ENCODE measurements at regions not wholly inside any gene's neighbourhood (a gene's known extent, or its start where the extent isn't known, plus 50 kb on each side); places are given as distances from the start of the nearest gene placed in this dataset.

DNA sequence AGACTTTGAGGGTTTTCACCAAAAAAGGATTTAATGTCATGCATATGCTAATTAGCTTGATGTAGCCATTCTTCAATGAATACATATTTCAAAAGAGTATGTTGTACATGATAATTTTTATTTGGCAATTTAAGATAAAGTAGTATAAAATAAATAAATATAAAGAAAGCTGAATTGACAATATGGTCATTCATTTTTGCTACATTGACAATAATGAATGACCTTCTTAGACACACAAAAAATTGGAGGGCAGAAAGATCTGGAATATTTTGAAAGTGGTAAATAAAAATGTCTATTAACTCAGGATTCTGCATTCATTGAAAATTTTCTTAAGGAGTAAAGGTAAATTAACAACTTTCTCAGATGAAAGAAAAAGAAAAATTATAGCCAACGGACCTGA lies 324.8 kb upstream of the FTMT start:
- H3K4me3 ChIP-seq (ENCODE audit: low read depth, low read length), result no peak overlapping the region
- H3K36me3 ChIP-seq (ENCODE audit: control insufficient read depth in 2 of 2, insufficient read depth in 1 of 2, low read length in 2 of 2), result no peaks in the 10 kb centered on the region
- H3K4me1 ChIP-seq (ENCODE audit: control insufficient read depth, insufficient read depth, low read length), result no peaks in the 10 kb centered on the region
- POLR2A ChIA-PET, result no interaction called here
- H3K27ac ChIP-seq (ENCODE audit: extremely low read depth, low read depth, low read length), result no peak overlapping the region
- no peak for TF ChIP-seq ZFP69B (tag by site-specific recombination; IDR thresholded peaks at IDR 0.05)
- TF ChIP-seq, protein P1, sequence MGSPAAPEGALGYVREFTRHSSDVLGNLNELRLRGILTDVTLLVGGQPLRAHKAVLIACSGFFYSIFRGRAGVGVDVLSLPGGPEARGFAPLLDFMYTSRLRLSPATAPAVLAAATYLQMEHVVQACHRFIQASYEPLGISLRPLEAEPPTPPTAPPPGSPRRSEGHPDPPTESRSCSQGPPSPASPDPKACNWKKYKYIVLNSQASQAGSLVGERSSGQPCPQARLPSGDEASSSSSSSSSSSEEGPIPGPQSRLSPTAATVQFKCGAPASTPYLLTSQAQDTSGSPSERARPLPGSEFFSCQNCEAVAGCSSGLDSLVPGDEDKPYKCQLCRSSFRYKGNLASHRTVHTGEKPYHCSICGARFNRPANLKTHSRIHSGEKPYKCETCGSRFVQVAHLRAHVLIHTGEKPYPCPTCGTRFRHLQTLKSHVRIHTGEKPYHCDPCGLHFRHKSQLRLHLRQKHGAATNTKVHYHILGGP (tag by site-specific recombination; IDR thresholded peaks at IDR 0.05), result no peak
- no peak for TF ChIP-seq ZNF184 (tag by site-specific recombination; IDR thresholded peaks at IDR 0.05)
- TF ChIP-seq ZNF423 (tag by site-specific recombination; IDR thresholded peaks at IDR 0.05), result no peak
- no peak for TF ChIP-seq ZNF24 (tag by site-specific recombination; IDR thresholded peaks at IDR 0.05)
- TF ChIP-seq ZNF777 (tag by site-specific recombination; IDR thresholded peaks at IDR 0.05; ENCODE audit: borderline replicate concordance), result no peak
- no peak for TF ChIP-seq GLI4 (tag by site-specific recombination; IDR thresholded peaks at IDR 0.05)
- TF ChIP-seq ZNF19 (tag by site-specific recombination; IDR thresholded peaks at IDR 0.05; ENCODE audit: low read depth), result no peak
- no peak for TF ChIP-seq ZNF48 (tag by site-specific recombination; IDR thresholded peaks at IDR 0.05)
- no peak for TF ChIP-seq SP7 (tag by site-specific recombination; IDR thresholded peaks at IDR 0.05)
- TF ChIP-seq ZSCAN23 (tag by site-specific recombination; IDR thresholded peaks at IDR 0.05), result no peak
- no peak for TF ChIP-seq ZNF433 (tag by site-specific recombination; IDR thresholded peaks at IDR 0.05; ENCODE audit: low read depth)
- TF ChIP-seq, protein P2, sequence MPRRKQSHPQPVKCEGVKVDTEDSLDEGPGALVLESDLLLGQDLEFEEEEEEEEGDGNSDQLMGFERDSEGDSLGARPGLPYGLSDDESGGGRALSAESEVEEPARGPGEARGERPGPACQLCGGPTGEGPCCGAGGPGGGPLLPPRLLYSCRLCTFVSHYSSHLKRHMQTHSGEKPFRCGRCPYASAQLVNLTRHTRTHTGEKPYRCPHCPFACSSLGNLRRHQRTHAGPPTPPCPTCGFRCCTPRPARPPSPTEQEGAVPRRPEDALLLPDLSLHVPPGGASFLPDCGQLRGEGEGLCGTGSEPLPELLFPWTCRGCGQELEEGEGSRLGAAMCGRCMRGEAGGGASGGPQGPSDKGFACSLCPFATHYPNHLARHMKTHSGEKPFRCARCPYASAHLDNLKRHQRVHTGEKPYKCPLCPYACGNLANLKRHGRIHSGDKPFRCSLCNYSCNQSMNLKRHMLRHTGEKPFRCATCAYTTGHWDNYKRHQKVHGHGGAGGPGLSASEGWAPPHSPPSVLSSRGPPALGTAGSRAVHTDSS (tag by site-specific recombination; IDR thresholded peaks at IDR 0.05), result no peak
- TF ChIP-seq ZBTB1 (tag by site-specific recombination; IDR thresholded peaks at IDR 0.05), result no peak
- no peak for TF ChIP-seq ZBTB21 (tag by site-specific recombination; IDR thresholded peaks at IDR 0.05)
- no peak for TF ChIP-seq YY2 (tag by site-specific recombination; IDR thresholded peaks at IDR 0.05)
- no peak for TF ChIP-seq ZNF391 (tag by site-specific recombination; IDR thresholded peaks at IDR 0.05; ENCODE audit: borderline replicate concordance, low read depth)
- TF ChIP-seq, protein P3, sequence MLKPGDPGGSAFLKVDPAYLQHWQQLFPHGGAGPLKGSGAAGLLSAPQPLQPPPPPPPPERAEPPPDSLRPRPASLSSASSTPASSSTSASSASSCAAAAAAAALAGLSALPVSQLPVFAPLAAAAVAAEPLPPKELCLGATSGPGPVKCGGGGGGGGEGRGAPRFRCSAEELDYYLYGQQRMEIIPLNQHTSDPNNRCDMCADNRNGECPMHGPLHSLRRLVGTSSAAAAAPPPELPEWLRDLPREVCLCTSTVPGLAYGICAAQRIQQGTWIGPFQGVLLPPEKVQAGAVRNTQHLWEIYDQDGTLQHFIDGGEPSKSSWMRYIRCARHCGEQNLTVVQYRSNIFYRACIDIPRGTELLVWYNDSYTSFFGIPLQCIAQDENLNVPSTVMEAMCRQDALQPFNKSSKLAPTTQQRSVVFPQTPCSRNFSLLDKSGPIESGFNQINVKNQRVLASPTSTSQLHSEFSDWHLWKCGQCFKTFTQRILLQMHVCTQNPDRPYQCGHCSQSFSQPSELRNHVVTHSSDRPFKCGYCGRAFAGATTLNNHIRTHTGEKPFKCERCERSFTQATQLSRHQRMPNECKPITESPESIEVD (tag by site-specific recombination; IDR thresholded peaks at IDR 0.05), result no peak
- no peak for TF ChIP-seq ZNF747 (tag by site-specific recombination; IDR thresholded peaks at IDR 0.05)
- TF ChIP-seq ZNF670 (tag by site-specific recombination; IDR thresholded peaks at IDR 0.05; ENCODE audit: low read depth), result no peak
- H3K9me3 ChIP-seq (ENCODE audit: control insufficient read depth, insufficient read depth, low read depth, low read length), result no peaks in the 10 kb centered on the region
- CTCF ChIA-PET, result no interaction called here

DNA sequence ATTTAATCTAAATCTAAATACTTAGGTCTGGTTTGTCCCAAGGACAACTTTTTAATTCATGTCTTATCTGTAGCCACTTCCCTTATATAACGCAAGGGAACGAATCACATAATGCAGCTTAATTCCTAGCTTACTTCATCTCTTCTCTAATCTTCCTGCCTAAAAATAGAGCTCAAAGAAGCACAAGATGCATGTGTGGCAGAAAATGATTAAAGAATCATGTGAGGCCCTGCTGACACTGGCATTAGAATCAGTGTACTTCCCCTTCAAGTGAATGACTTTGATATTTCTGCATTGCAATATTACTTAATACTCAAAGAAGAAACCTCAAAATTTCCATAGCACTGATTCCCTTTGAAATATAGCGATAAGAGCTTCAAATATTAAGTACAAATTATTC lies 317.9 kb upstream of the FTMT start:
- H3K36me3 ChIP-seq (ENCODE audit: control insufficient read depth in 2 of 2, insufficient read depth in 1 of 2, low read length in 2 of 2), result no peaks in the 10 kb centered on the region
- ChIA-PET POLR2A (no interaction called here), CTCF (no interaction called here)
- H3K27ac ChIP-seq (ENCODE audit: extremely low read depth, low read depth, low read length), result no peak overlapping the region
- H3K9me3 ChIP-seq (ENCODE audit: control insufficient read depth, insufficient read depth, low read depth, low read length), result no peaks in the 10 kb centered on the region
- no peak overlapping the region for H3K4me3 ChIP-seq (ENCODE audit: low read depth, low read length)
- H3K4me1 ChIP-seq (ENCODE audit: control insufficient read depth, insufficient read depth, low read length), result no peaks in the 10 kb centered on the region
- no peak for TF ChIP-seq ZNF311 (tag by site-specific recombination; IDR thresholded peaks at IDR 0.05; ENCODE audit: borderline replicate concordance)
- TF ChIP-seq ZNF324 (tag by site-specific recombination; IDR thresholded peaks at IDR 0.05), result no peak
- no peak for TF ChIP-seq ZNF423 (tag by site-specific recombination; IDR thresholded peaks at IDR 0.05)
- no peak for TF ChIP-seq ZNF10 (tag by site-specific recombination; IDR thresholded peaks at IDR 0.05)
- TF ChIP-seq ZBTB48 (tag by site-specific recombination; IDR thresholded peaks at IDR 0.05), result no peak
- TF ChIP-seq GFI1B (tag by site-specific recombination; IDR thresholded peaks at IDR 0.05), result no peak
- TF ChIP-seq RBAK (tag by site-specific recombination; IDR thresholded peaks at IDR 0.05), result no peak
- TF ChIP-seq ZNF660 (tag by site-specific recombination; IDR thresholded peaks at IDR 0.05), result no peak
- no peak for TF ChIP-seq FEZF1 (tag by site-specific recombination; IDR thresholded peaks at IDR 0.05)
- TF ChIP-seq HOXC10 (CRISPR knock-in tag; IDR thresholded peaks at IDR 0.05), result no peak
- TF ChIP-seq REPIN1 (tag by site-specific recombination; IDR thresholded peaks at IDR 0.05; ENCODE audit: low read depth), result no peak
- TF ChIP-seq, protein P4, sequence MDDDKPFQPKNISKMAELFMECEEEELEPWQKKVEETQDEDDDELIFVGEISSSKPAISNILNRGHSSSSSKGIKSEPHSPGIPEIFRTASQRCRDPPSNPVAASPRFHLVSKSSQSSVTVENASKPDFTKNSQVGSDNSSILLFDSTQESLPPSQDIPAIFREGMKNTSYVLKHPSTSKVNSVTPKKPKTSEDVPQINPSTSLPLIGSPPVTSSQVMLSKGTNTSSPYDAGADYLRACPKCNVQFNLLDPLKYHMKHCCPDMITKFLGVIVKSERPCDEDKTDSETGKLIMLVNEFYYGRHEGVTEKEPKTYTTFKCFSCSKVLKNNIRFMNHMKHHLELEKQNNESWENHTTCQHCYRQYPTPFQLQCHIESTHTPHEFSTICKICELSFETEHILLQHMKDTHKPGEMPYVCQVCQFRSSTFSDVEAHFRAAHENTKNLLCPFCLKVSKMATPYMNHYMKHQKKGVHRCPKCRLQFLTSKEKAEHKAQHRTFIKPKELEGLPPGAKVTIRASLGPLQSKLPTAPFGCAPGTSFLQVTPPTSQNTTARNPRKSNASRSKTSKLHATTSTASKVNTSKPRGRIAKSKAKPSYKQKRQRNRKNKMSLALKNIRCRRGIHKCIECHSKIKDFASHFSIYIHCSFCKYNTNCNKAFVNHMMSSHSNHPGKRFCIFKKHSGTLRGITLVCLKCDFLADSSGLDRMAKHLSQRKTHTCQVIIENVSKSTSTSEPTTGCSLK (tag by site-specific recombination; IDR thresholded peaks at IDR 0.05), result no peak
